Middle frontal gyrus (tissue), 1 donor: ENCODE measurements at regions not wholly inside any gene's neighbourhood (a gene's known extent, or its start where the extent isn't known, plus 50 kb on each side); places are given as distances from the start of the nearest gene placed in this dataset.

Source experiments
- DNase-seq: peaks from one replicate; pipeline ENCODE4 v3.0.0-alpha.2; 2015; ENCODE audit warnings: low spot score; ENCODE audit errors: extremely low spot score

GRCh38 chr5:135632798-135633197 lies 54.0 kb upstream of the CXCL14 start:
- DNase-seq, result no peak

- no peak for DNase-seq
Measured at GRCh38 chr5:135631391-135631790, 52.6 kb upstream of the CXCL14 start.

- no peak for DNase-seq
Measured at GRCh38 chr5:135629666-135630065, 50.9 kb upstream of the CXCL14 start.

GRCh38 chr5:135628771-135629563 lies 50.2 kb upstream of the CXCL14 start:
- no peak for DNase-seq
